ENCODE measurements at regions not wholly inside any gene's neighbourhood (a gene's known extent, or its start where the extent isn't known, plus 50 kb on each side); places are given as distances from the start of the nearest gene placed in this dataset.

- RAD21 ChIA-PET (ENCODE audit: low non-redundant PET in 1 of 2, low total read pairs in 2 of 2, uncharacterized antibody in 2 of 2, unreplicated experiment in 2 of 2), result no interaction called here
- TF ChIP-seq CTCF (IDR thresholded peaks at IDR 0.05 in 2 of 3, conservative IDR thresholded peaks at IDR 0.05 in 1 of 3; ENCODE audit: borderline replicate concordance in 1 of 3, insufficient read depth in 1 of 3, low read depth in 2 of 3, low read length in 2 of 3), result no peak
- no peak for TF ChIP-seq EZH2 (IDR thresholded peaks at IDR 0.05)
- TF ChIP-seq MAX (IDR thresholded peaks at IDR 0.05), result no peak
- TF ChIP-seq FOSL1 (IDR thresholded peaks at IDR 0.05; ENCODE audit: low read depth), result no peak
- no peak for TF ChIP-seq REST (IDR thresholded peaks at IDR 0.05; ENCODE audit: low read depth)
- no peak for TF ChIP-seq CBX3 (IDR thresholded peaks at IDR 0.05; ENCODE audit: low read depth)
- no peak for TF ChIP-seq SP1 (IDR thresholded peaks at IDR 0.05; ENCODE audit: low read depth)
- no peak for TF ChIP-seq ELF1 (IDR thresholded peaks at IDR 0.05; ENCODE audit: borderline replicate concordance, low read depth)
- TF ChIP-seq ZFX (IDR thresholded peaks at IDR 0.05), result no peak
- TF ChIP-seq ZNF274 (IDR thresholded peaks at IDR 0.05; ENCODE audit: low read depth, low read length), result no peak
- TF ChIP-seq TCF7L2 (IDR thresholded peaks at IDR 0.05; ENCODE audit: borderline replicate concordance, extremely low read depth, insufficient read depth, insufficient read length), result no peak
- TF ChIP-seq RAD21 (IDR thresholded peaks at IDR 0.05; ENCODE audit: low read depth), result no peak
- no peak for TF ChIP-seq POLR2A (IDR thresholded peaks at IDR 0.05; ENCODE audit: borderline replicate concordance, extremely low read depth, insufficient read depth, insufficient read length)
- no peak for TF ChIP-seq POLR2AphosphoS5 (IDR thresholded peaks at IDR 0.05; ENCODE audit: low read depth, low read length)
- TF ChIP-seq, protein P1, sequence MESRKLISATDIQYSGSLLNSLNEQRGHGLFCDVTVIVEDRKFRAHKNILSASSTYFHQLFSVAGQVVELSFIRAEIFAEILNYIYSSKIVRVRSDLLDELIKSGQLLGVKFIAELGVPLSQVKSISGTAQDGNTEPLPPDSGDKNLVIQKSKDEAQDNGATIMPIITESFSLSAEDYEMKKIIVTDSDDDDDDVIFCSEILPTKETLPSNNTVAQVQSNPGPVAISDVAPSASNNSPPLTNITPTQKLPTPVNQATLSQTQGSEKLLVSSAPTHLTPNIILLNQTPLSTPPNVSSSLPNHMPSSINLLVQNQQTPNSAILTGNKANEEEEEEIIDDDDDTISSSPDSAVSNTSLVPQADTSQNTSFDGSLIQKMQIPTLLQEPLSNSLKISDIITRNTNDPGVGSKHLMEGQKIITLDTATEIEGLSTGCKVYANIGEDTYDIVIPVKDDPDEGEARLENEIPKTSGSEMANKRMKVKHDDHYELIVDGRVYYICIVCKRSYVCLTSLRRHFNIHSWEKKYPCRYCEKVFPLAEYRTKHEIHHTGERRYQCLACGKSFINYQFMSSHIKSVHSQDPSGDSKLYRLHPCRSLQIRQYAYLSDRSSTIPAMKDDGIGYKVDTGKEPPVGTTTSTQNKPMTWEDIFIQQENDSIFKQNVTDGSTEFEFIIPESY (IDR thresholded peaks at IDR 0.05; ENCODE audit: extremely low read depth, insufficient replicate concordance, low read length), result no peak
- TF ChIP-seq CEBPB (IDR thresholded peaks at IDR 0.05; ENCODE audit: low read depth), result no peak
- Histone ChIP-seq H3K9ac (ENCODE audit: low read length) (no peak overlapping the region), H3K36me3 (ENCODE audit: control insufficient read depth in 1 of 2, insufficient read depth in 2 of 2, low read length in 2 of 2) (no peaks in the 10 kb centered on the region), H2AFZ (ENCODE audit: low read depth, low read length, poor library complexity, severe bottlenecking) (no peak overlapping the region), H3K27me3 (ENCODE audit: insufficient read depth, low read length) (no peaks in the 10 kb centered on the region), H3K4me2 (ENCODE audit: low read length) (no peak overlapping the region), H3K79me2 (ENCODE audit: insufficient read depth, low read length) (no peaks in the 10 kb centered on the region), H3K9me2 (ENCODE audit: insufficient read depth) (no peaks in the 10 kb centered on the region), H3K27ac (ENCODE audit: low read depth, low read length) (no peak overlapping the region), H3K4me3 (replicated peaks in 1 of 2; ENCODE audit: low read depth in 1 of 2, low read length in 2 of 2) (no peak overlapping the region), H3K9me3 (ENCODE audit: control insufficient read depth in 1 of 2, insufficient read depth in 1 of 2, low read depth in 1 of 2, low read length in 2 of 2) (no peaks in the 10 kb centered on the region; a peak in 1 of 4 replicates), H3K4me1 (ENCODE audit: control insufficient read depth in 1 of 2, insufficient read depth in 2 of 2, low read length in 2 of 2) (no peaks in the 10 kb centered on the region), H4K20me1 (ENCODE audit: insufficient read depth) (no peaks in the 10 kb centered on the region)
- DNase-seq (ENCODE audit: low read depth, low spot score), result no peak
- no TSS peak for BruUV-seq (replicated peaks)
- POLR2A ChIA-PET, result no interaction called here
- CTCF ChIA-PET, result no interaction called here
- intact Hi-C loops (cut with micrococcal nuclease), result no loop called here
- ATAC-seq, result no peak
Observed at GRCh38 chr13:105573136-105573535, 962.3 kb downstream of the EFNB2 start.

Data from HCT116 (cell line).